ENCODE measurements at regions not wholly inside any gene's neighbourhood (a gene's known extent, or its start where the extent isn't known, plus 50 kb on each side); places are given as distances from the start of the nearest gene placed in this dataset.

- Histone ChIP-seq H2AFZ (no peak overlapping the region), H3F3A (replicated peaks; ENCODE audit: low read depth) (no peaks in the 10 kb centered on the region), H3K27ac (ENCODE audit: low read depth) (no peak overlapping the region), H3K4me1 (ENCODE audit: insufficient read depth) (no peaks in the 10 kb centered on the region), H3K27me3 (ENCODE audit: insufficient read depth) (no peaks in the 10 kb centered on the region), H4K20me1 (replicated peaks; ENCODE audit: insufficient read depth) (no peaks in the 10 kb centered on the region), H3K9me2 (ENCODE audit: insufficient read depth) (no peaks in the 10 kb centered on the region), H3K4me2 (no peak overlapping the region), H3K4me3 (no peak overlapping the region), H3K79me2 (replicated peaks; ENCODE audit: insufficient read depth) (no peaks in the 10 kb centered on the region), H3K36me3 (ENCODE audit: insufficient read depth) (no peaks in the 10 kb centered on the region)
- Mint-ChIP-seq H3K27ac (no peak overlapping the region), H3K4me3 (no peak overlapping the region), H3K36me3 (ENCODE audit: low read depth) (no peaks in the 10 kb centered on the region), H3K4me1 (no peaks in the 10 kb centered on the region), H3K27me3 (ENCODE audit: insufficient read depth, low read depth, poor library complexity) (no peaks in the 10 kb centered on the region), H3K9me3 (no peaks in the 10 kb centered on the region)
- DNase-seq (ENCODE audit: low spot score) (no peak), ATAC-seq (no peak)
- TF ChIP-seq JUNB (IDR thresholded peaks at IDR 0.05; ENCODE audit: unreplicated experiment) (no peak), CTCF (conservative IDR thresholded peaks at IDR 0.05; ENCODE audit: low read depth in 2 of 2) (no peak), POLR2AphosphoS5 (IDR thresholded peaks at IDR 0.05; ENCODE audit: low read depth) (no peak)
These were observed 644.8 kb downstream of the RFPL4B start for GRCh38 chr6:112991912-112992311.

- DNase-seq (ENCODE audit: low spot score), result no peak
- TF ChIP-seq STAT1 (IDR thresholded peaks at IDR 0.05; ENCODE audit: unreplicated experiment) (no peak), ZNF462 (CRISPR knock-in tag; IDR thresholded peaks at IDR 0.05) (no peak), EZH2phosphoT487 (IDR thresholded peaks at IDR 0.05; ENCODE audit: unreplicated experiment) (no peak), JUNB (IDR thresholded peaks at IDR 0.05; ENCODE audit: unreplicated experiment) (no peak), CTCF (conservative IDR thresholded peaks at IDR 0.05; ENCODE audit: low read depth in 2 of 2) (no peak), NANOG (IDR thresholded peaks at IDR 0.05; ENCODE audit: borderline replicate concordance) (no peak)
These were observed 650.4 kb downstream of the RFPL4B start for GRCh38 chr6:112997421-112998085.

More at GRCh38 chr6:112997421-112998085, 650.4 kb downstream of the RFPL4B start:
- Mint-ChIP-seq H3K36me3 (ENCODE audit: low read depth) (no peaks in the 10 kb centered on the region), H3K27me3 (ENCODE audit: insufficient read depth, low read depth, poor library complexity) (peaks cover 3% of the 10 kb centered on the region), H3K4me3 (no peak overlapping the region), H3K4me1 (0 out of 3 replicates have a peak, but pooled peaks cover 3% of the 10 kb centered on the region), H3K27ac (no peak overlapping the region), H3K9me3 (no peaks in the 10 kb centered on the region)
- no peaks in the 10 kb centered on the region for H3K9me2 ChIP-seq (ENCODE audit: insufficient read depth)
- H3K4me3 ChIP-seq, result no peak overlapping the region
- no peaks in the 10 kb centered on the region for H4K20me1 ChIP-seq (replicated peaks; ENCODE audit: insufficient read depth)
- H3F3A ChIP-seq (replicated peaks; ENCODE audit: low read depth), result no peaks in the 10 kb centered on the region
- no peaks in the 10 kb centered on the region for H3K79me2 ChIP-seq (replicated peaks; ENCODE audit: insufficient read depth)
- H3K4me2 ChIP-seq, result no peak overlapping the region
- no peak overlapping the region for H2AFZ ChIP-seq
- no peaks in the 10 kb centered on the region for H3K4me1 ChIP-seq (ENCODE audit: insufficient read depth)
- H3K27ac ChIP-seq (ENCODE audit: low read depth), result no peak overlapping the region
- no peaks in the 10 kb centered on the region for H3K27me3 ChIP-seq (ENCODE audit: insufficient read depth)
- no peaks in the 10 kb centered on the region for H3K36me3 ChIP-seq (ENCODE audit: insufficient read depth)
- ATAC-seq, result no peak
